GM13976 (cell line): ENCODE measurements at regions not wholly inside any gene's neighbourhood (a gene's known extent, or its start where the extent isn't known, plus 50 kb on each side); places are given as distances from the start of the nearest gene placed in this dataset.

ENCODE experiments used
- DNase-seq: peaks from one replicate; pipeline ENCODE4 v3.0.0; 2012; ENCODE audit warnings: low spot score
- CTCF ChIP-seq: IDR thresholded peaks from 2 replicates; pipeline ENCODE4 v1.5.1; 2012; ENCODE audit warnings: borderline replicate concordance, mild to moderate bottlenecking; ENCODE audit not compliant: insufficient read depth; ENCODE audit errors: extremely low read depth, missing control alignments, control extremely low read depth
- in situ Hi-C: fragments of 300-500 bp; cut with MboI; formaldehyde crosslinking; loops from one replicate; pipeline ENCODE4 v1.12.0; 2022; ENCODE audit warnings: low sequenced_read_pairs, mixed read lengths, inconsistent platforms; ENCODE audit not compliant: unreplicated experiment

DNA sequence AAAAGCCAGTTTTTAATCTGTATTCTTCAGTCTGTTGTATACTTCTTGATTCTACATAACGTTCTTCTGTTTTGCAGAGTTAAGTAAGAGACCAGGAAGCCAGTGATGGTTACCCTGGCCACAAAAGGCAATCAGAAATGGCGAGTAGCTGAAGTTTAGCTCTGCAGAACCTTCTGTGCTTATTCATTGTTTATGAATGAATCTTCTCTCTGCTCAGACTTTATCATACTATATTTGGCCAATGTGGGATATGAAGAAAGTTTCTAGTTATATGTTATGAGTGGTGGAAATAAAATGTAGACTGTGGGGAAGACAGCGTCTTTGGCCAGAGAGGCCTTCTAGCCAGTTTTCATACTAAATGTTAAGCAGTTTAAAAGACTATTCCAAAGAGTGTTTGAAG is 249.9 kb upstream of the RGS6 start:
- no peak for TF ChIP-seq CTCF
- in situ Hi-C loops, result no loop called here
- DNase-seq, result no peak

DNA sequence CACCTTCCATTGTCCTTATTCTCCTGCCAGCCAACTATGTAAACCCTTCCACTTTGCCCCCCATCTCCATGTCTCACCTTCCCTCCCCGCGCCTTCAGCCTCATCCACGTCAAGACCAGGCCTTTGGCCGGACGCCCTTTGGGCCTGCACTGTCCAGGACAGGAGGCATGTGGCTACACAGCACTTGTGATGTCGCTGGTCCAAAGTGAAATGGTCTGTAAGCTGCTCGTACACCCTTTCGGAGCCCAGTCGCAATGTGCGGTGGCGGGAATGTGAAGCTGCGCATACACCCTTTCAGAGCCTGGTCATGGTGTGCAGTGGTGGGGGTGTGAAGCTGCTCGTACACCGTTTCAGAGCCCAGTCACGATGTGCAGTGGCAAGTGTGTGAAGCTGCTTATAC is 247.9 kb upstream of the RGS6 start:
- in situ Hi-C loops, result no loop called here
- DNase-seq, result no peak
- no peak for TF ChIP-seq CTCF

- in situ Hi-C loops, result no loop called here
- DNase-seq, result no peak
- no peak for TF ChIP-seq CTCF
Measured at GRCh38 chr14:71686677-71687076, 245.6 kb upstream of the RGS6 start.

DNA sequence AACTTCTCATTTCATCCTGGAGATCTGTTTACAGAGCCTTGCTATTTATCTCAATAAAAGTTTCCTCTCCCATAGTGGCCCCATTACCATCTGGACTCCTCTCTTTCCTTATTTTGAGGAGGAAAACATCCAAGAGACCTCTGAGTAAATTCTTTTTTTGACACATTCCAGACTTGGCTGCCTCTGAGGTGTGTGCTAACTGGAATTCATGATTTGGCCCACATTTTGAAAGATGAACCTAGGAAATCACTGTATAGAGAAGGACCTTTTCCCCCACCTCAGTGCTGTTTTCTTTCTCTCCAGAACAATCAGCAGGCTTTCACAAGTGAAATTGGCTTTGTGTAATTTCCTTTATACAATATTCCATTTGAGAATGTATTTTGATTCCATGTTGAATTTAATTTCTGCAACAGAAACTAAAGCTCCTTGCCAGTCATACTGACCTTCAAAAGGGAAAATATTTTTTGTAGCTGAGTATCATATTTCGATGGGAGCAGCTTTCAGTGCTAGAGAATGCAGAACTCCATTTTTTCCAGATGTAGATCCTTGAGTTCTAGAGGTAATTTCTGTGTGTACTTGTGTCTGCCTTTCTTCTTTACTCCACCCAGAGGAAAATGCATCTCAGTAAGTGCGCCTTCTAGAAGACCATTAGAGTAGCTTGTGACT is 244.9 kb upstream of the RGS6 start:
- no peak for DNase-seq
- in situ Hi-C loops, result no loop called here

GRCh38 chr14:71688576-71688975 is 243.7 kb upstream of the RGS6 start:
- DNase-seq, result no peak
- no peak for TF ChIP-seq CTCF
- in situ Hi-C loops, result no loop called here

More for the DNA sequence above, 244.9 kb upstream of the RGS6 start:
- TF ChIP-seq CTCF, result no peak

GRCh38 chr14:71690478-71690877 is 241.8 kb upstream of the RGS6 start:
- no peak for TF ChIP-seq CTCF
- no peak for DNase-seq
- in situ Hi-C loops, result no loop called here
